Pancreas (tissue), 10 donors: ENCODE measurements at regions not wholly inside any gene's neighbourhood (a gene's known extent, or its start where the extent isn't known, plus 50 kb on each side); places are given as distances from the start of the nearest gene placed in this dataset.

ENCODE experiments used
- ATAC-seq, 4 donors: fragments of 200-7000 bp; cut with Tn5 transposase; one replicate each; pipeline versions ENCODE4 v1.8.0 to v1.9.1; 2020; ENCODE audit warnings: mild to moderate bottlenecking in 4 of 4, moderate library complexity in 4 of 4
- DNase-seq, 6 donors: peaks; one replicate each; pipeline ENCODE4 v3.0.0-alpha.2; 2020
- FAIRE-seq: peaks from 2 replicates; lab custom pipeline; 2012; peaks lifted over from hg19 to GRCh38; lab: Jason Lieb, UNC
- H3K27ac ChIP-seq, 4 donors: fragments of 200-600 bp; sonication (generic); 1 replicate in 3 of 4; 2 replicates in 1 of 4; pipeline versions ENCODE4 v1.5.0 to v1.8.0; 2020
- H3K27me3 ChIP-seq, 4 donors: fragments of 200-600 bp; one replicate each; pipeline ENCODE4 v1.8.0; 2021
- H3K36me3 ChIP-seq, 3 donors: fragments of 200-600 bp; sonication (generic) in 1 of 3; one replicate each; pipeline versions ENCODE4 v1.5.0 to v1.8.0; 2020 to 2021
- H3K4me1 ChIP-seq, 3 donors: fragments of 200-600 bp; one replicate each; pipeline ENCODE4 v1.8.0; 2021
- H3K4me3 ChIP-seq, 4 donors: fragments of 200-600 bp; sonication (generic) in 2 of 4; one replicate each; pipeline versions ENCODE4 v1.5.0 to v1.8.0; 2020 to 2021
- H3K9me3 ChIP-seq, 4 donors: fragments of 200-600 bp; one replicate each; pipeline ENCODE4 v1.8.0; 2021
- WGBS, 2 donors: extraction: QIAGEN DNeasy Blood & Tissue Kit; methylation state at CpG; one replicate each; pipeline ENCODE4 v1.1.7; 2013; 5-methylcytosine and 5-hydroxymethylcytosine counted together
- intact Hi-C, 3 donors: fragments of 100-400 bp; cut with DNase I; formaldehyde crosslinking; loops; one replicate each; pipeline versions ENCODE4 v1.11.1 to v1.14.2; 2022
- TF ChIP-seq, protein P1 (sequence below), 4 donors: fragments of 200-600 bp; sonication (generic) in 3 of 4; IDR thresholded peaks; one replicate each; pipeline versions ENCODE4 v1.5.0 to v1.8.0; 2021; ENCODE audit warnings: antibody characterized with exemption in 4 of 4
- donor health status: healthy with polysubstance abuse.
- donor health status: DM: no; HTN: no; CAD: no; lungs with moderate emphysema.
- donor health status: DM: no; HTN: no; CAD: no.
- donor health status: control.
- donor health status: control.
- donor health status: Bipolar disorder and iron deficiency.
- donor health status: DM: yes; HTN: yes; CAD: no.
- donor health status: DM: no; HTN: no; CAD: no.
- donor health status: DM: no; HTN: no; CAD: no.
- donor health status: DM: yes; HTN: yes; CAD: no.

DNA sequence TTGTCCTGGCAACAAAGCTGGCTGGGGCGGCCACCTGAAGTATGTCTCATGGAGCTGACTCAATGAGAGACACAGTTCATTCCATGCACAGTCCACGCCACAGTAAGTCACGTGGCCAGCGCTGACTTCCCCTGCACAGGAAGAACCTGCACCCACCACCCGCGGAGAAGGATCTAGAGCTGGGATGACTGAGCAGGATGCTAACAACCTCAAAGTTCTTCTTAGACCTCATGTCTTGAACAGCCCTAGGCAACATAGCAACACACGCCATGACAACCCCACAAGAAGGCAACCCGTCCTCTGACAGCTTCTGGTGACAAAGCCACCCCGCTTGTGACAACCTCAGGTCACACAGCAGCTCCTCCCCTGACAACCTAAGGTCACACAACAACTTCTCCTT, 76.9 kb upstream of the B3GAT1 start:
- Histone ChIP-seq H3K9me3 (no peaks in the 10 kb centered on the region), H3K36me3 (no peaks in the 10 kb centered on the region), H3K4me3 (no peak overlapping the region), H3K4me1 (no peaks in the 10 kb centered on the region), H3K27ac (no peak overlapping the region), H3K27me3 (no peaks in the 10 kb centered on the region)
- no peak for DNase-seq
- whole genome bisulfite sequencing, 2 donors = 55 to 67% methylated on average over 9 of the region's 9 CpGs
- TF ChIP-seq, protein P1, sequence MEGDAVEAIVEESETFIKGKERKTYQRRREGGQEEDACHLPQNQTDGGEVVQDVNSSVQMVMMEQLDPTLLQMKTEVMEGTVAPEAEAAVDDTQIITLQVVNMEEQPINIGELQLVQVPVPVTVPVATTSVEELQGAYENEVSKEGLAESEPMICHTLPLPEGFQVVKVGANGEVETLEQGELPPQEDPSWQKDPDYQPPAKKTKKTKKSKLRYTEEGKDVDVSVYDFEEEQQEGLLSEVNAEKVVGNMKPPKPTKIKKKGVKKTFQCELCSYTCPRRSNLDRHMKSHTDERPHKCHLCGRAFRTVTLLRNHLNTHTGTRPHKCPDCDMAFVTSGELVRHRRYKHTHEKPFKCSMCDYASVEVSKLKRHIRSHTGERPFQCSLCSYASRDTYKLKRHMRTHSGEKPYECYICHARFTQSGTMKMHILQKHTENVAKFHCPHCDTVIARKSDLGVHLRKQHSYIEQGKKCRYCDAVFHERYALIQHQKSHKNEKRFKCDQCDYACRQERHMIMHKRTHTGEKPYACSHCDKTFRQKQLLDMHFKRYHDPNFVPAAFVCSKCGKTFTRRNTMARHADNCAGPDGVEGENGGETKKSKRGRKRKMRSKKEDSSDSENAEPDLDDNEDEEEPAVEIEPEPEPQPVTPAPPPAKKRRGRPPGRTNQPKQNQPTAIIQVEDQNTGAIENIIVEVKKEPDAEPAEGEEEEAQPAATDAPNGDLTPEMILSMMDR (IDR thresholded peaks at IDR 0.05) = no peak
- no peak for FAIRE-seq
- intact Hi-C loops = no loop called here
- ATAC-seq = no peak

GRCh38 chr11:134488512-134488911, 76.5 kb upstream of the B3GAT1 start:
- TF ChIP-seq, protein P1 (IDR thresholded peaks at IDR 0.05) = no peak
- FAIRE-seq (no peak), ATAC-seq (no peak), DNase-seq (no peak)
- Histone ChIP-seq H3K4me3 (no peak overlapping the region), H3K36me3 (no peaks in the 10 kb centered on the region), H3K9me3 (no peaks in the 10 kb centered on the region), H3K27ac (no peak overlapping the region), H3K4me1 (no peaks in the 10 kb centered on the region), H3K27me3 (no peaks in the 10 kb centered on the region)
- 45 to 65% methylated on average over 4 of the region's 4 CpGs for WGBS, 2 donors
- intact Hi-C loops = no loop called here

DNA sequence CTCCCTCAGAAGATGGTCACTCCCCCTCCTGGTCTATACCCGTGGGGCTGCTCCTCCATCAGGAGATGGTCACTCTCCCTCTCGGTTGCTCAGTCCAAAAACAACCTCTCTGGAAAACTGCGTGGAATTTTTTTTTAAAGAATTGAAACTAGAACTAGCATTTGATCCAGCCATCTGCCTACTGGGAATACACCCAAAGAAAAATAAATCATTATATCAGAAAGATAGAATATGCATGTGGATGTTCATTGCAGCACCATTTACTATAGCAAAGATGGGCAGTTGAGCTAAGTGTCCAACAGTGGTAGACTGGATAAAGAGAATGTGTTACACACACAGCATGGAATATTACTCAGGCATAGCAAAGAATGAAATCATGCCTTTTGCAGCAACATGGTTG, 75.7 kb upstream of the B3GAT1 start:
- Histone ChIP-seq H3K4me1 (no peaks in the 10 kb centered on the region), H3K27ac (no peak overlapping the region), H3K9me3 (no peaks in the 10 kb centered on the region), H3K36me3 (no peaks in the 10 kb centered on the region), H3K27me3 (no peaks in the 10 kb centered on the region), H3K4me3 (no peak overlapping the region)
- intact Hi-C loops = no loop called here
- 55 to 77% methylated on average over 3 of the region's 3 CpGs for WGBS, 2 donors
- FAIRE-seq (no peak), DNase-seq (no peak), ATAC-seq (no peak)
- TF ChIP-seq, protein P1 (IDR thresholded peaks at IDR 0.05) = no peak

GRCh38 chr11:134486704-134487103, 74.7 kb upstream of the B3GAT1 start:
- Histone ChIP-seq H3K4me3 (no peak overlapping the region), H3K9me3 (no peaks in the 10 kb centered on the region), H3K4me1 (no peaks in the 10 kb centered on the region), H3K27me3 (no peaks in the 10 kb centered on the region), H3K36me3 (no peaks in the 10 kb centered on the region), H3K27ac (no peak overlapping the region)
- WGBS, 2 donors = 44 to 58% methylated on average over 6 of the region's 6 CpGs
- no peak for ATAC-seq
- intact Hi-C loops = no loop called here
- TF ChIP-seq, protein P1 (IDR thresholded peaks at IDR 0.05) = no peak
- FAIRE-seq = no peak
- DNase-seq = no peak

DNA sequence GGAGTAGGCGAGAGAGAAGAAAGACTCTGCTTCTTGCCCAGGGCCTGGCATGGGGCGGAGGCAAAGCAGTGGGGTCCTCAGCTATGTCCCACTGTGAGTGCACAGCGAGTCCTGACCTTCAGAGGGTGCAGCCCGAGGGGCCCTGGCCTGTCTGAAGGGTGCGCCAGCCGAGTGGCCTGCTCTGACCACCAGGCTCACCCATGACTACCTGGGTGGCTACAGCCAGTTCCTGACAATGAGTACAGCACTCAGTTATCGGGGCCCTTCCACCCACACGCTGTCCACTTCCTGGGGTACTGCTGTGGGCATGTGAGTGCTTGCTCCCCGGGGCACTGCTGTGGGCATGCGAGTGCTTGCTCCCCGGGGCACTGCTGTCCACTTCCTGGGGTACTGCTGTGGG, 74.1 kb upstream of the B3GAT1 start:
- H3K36me3 ChIP-seq = no peaks in the 10 kb centered on the region
- 68 to 80% methylated on average over 11 of the region's 11 CpGs for WGBS, 2 donors
- TF ChIP-seq, protein P1 (IDR thresholded peaks at IDR 0.05) = no peak
- H3K27ac ChIP-seq = no peak overlapping the region
- no peaks in the 10 kb centered on the region for H3K9me3 ChIP-seq
- DNase-seq (no peak), ATAC-seq (no peak), FAIRE-seq (no peak)
- H3K4me3 ChIP-seq = no peak overlapping the region
- no peaks in the 10 kb centered on the region for H3K4me1 ChIP-seq
- no peaks in the 10 kb centered on the region for H3K27me3 ChIP-seq
- intact Hi-C loops = no loop called here
